ENCODE measurements at regions not wholly inside any gene's neighbourhood (a gene's known extent, or its start where the extent isn't known, plus 50 kb on each side); places are given as distances from the start of the nearest gene placed in this dataset.

DNA sequence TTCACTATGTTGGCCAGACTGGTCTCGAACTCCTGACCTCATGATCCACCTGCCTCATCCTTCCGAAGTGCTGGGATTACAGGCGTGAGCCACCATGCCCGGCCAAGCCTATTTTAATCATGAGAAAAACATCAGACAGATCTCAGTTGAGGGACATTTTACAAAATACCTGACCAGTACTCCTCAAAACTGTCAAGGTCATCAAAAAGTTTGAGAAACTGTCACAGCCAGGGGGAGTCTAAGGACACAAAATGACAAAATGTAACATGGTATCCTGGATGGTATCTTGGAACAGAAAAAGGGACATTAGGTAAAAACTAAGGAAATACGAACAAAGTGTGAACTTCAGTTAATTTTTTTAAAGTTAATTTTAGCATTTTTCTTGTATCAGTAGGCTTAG lies 219.8 kb upstream of the PPP1R3A start:
- H3K4me3 ChIP-seq (replicated peaks in 1 of 2; ENCODE audit: low read depth in 2 of 2, low read length in 2 of 2) = no peak overlapping the region
- DNase-seq (ENCODE audit: low read depth in 2 of 2) = no peak
- TF ChIP-seq, protein P1, sequence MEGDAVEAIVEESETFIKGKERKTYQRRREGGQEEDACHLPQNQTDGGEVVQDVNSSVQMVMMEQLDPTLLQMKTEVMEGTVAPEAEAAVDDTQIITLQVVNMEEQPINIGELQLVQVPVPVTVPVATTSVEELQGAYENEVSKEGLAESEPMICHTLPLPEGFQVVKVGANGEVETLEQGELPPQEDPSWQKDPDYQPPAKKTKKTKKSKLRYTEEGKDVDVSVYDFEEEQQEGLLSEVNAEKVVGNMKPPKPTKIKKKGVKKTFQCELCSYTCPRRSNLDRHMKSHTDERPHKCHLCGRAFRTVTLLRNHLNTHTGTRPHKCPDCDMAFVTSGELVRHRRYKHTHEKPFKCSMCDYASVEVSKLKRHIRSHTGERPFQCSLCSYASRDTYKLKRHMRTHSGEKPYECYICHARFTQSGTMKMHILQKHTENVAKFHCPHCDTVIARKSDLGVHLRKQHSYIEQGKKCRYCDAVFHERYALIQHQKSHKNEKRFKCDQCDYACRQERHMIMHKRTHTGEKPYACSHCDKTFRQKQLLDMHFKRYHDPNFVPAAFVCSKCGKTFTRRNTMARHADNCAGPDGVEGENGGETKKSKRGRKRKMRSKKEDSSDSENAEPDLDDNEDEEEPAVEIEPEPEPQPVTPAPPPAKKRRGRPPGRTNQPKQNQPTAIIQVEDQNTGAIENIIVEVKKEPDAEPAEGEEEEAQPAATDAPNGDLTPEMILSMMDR (IDR thresholded peaks at IDR 0.05; ENCODE audit: low read depth, low read length) = no peak

DNA sequence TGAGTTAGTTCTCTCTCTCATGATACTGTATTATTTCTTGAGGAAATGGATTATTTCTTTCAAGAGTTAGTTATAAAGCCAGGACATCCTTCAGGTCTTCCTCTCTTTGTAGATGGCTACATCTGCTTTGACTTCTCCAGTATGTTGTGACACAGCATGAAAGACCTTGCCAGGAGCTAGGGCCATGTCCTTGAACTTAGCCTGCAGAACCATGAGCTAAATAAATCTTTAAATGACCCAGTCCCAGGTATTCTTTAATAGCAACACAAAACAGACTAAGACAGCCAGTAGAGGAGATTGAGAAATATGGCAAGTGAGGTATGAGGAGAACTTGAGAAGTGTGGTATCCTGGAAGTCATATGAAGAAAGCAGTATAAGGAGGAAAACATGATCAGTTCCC lies 214.9 kb upstream of the PPP1R3A start:
- TF ChIP-seq, protein P1 (IDR thresholded peaks at IDR 0.05; ENCODE audit: low read depth, low read length) = no peak
- DNase-seq (ENCODE audit: low read depth in 2 of 2) = no peak
- H3K4me3 ChIP-seq (replicated peaks in 1 of 2; ENCODE audit: low read depth in 2 of 2, low read length in 2 of 2) = no peak overlapping the region

GRCh38 chr7:114130866-114131265 lies 212.1 kb upstream of the PPP1R3A start:
- no peak overlapping the region for H3K4me3 ChIP-seq (replicated peaks in 1 of 2; ENCODE audit: low read depth in 2 of 2, low read length in 2 of 2)
- TF ChIP-seq, protein P1 (IDR thresholded peaks at IDR 0.05; ENCODE audit: low read depth, low read length) = no peak
- no peak for DNase-seq (ENCODE audit: low read depth in 2 of 2)

- TF ChIP-seq, protein P1 (IDR thresholded peaks at IDR 0.05; ENCODE audit: low read depth, low read length) = no peak
- DNase-seq (ENCODE audit: low read depth in 2 of 2) = no peak
- no peak overlapping the region for H3K4me3 ChIP-seq (replicated peaks in 1 of 2; ENCODE audit: low read depth in 2 of 2, low read length in 2 of 2)
Measured at GRCh38 chr7:114128880-114129279, 210.1 kb upstream of the PPP1R3A start.

GRCh38 chr7:114126095-114126494 lies 207.3 kb upstream of the PPP1R3A start:
- TF ChIP-seq, protein P1 (IDR thresholded peaks at IDR 0.05; ENCODE audit: low read depth, low read length) = no peak
- no peak for DNase-seq (ENCODE audit: low read depth in 2 of 2)

GRCh38 chr7:114112806-114113205 lies 194.0 kb upstream of the PPP1R3A start:
- no peak for DNase-seq (ENCODE audit: low read depth in 2 of 2)
- no peak overlapping the region for H3K4me3 ChIP-seq (replicated peaks in 1 of 2; ENCODE audit: low read depth in 2 of 2, low read length in 2 of 2)
- TF ChIP-seq, protein P1 (IDR thresholded peaks at IDR 0.05; ENCODE audit: low read depth, low read length) = no peak

More at GRCh38 chr7:114126095-114126494, 207.3 kb upstream of the PPP1R3A start:
- H3K4me3 ChIP-seq (replicated peaks in 1 of 2; ENCODE audit: low read depth in 2 of 2, low read length in 2 of 2) = no peak overlapping the region

DNA sequence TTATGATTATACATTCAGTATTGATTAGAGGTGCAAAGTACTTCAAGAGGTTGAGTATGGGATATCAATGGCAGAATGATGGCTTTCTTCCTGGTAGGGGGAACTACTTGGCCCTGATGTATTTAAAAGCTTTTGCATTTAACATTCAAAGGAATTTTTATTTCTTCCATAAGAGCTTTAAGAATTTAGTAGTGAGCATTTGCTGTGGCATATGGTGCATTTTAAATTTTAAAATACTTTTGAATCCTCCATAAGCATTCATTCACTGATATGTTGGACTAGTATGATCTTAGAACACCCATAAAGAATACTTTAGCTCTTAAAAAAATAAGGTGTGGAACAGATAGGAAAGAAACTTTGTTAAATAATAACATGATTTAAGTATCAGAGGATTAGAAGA lies 191.9 kb upstream of the PPP1R3A start:
- H3K4me3 ChIP-seq (replicated peaks in 1 of 2; ENCODE audit: low read depth in 2 of 2, low read length in 2 of 2) = no peak overlapping the region
- TF ChIP-seq, protein P1 (IDR thresholded peaks at IDR 0.05; ENCODE audit: low read depth, low read length) = no peak
- no peak for DNase-seq (ENCODE audit: low read depth in 2 of 2)
